IgD-negative memory B cell (primary cell): ENCODE measurements at regions not wholly inside any gene's neighbourhood (a gene's known extent, or its start where the extent isn't known, plus 50 kb on each side); places are given as distances from the start of the nearest gene placed in this dataset.
"Not testable (repeated sequence)": the region's sequence is repeated elsewhere in the genome, so short reads cannot be mapped to it uniquely, and the experiment has no call there.

Experiments
- H3K27ac Mint-ChIP-seq, 3 donors: one replicate each; pipeline ENCODE4 v1.8.0; 2020 to 2022; ENCODE audit warnings: mild to moderate bottlenecking in 3 of 3, mixed read lengths in 3 of 3, moderate library complexity in 1 of 3
- H3K27me3 Mint-ChIP-seq: one replicate; pipeline ENCODE4 v1.8.0; 2021; ENCODE audit warnings: mixed read lengths
- H3K36me3 Mint-ChIP-seq: one replicate; pipeline ENCODE4 v1.8.0; 2020; ENCODE audit warnings: mild to moderate bottlenecking, mixed read lengths
- H3K4me1 Mint-ChIP-seq, 3 donors: one replicate each; pipeline ENCODE4 v1.8.0; 2020 to 2022; ENCODE audit warnings: mixed read lengths in 3 of 3, mild to moderate bottlenecking in 1 of 3
- H3K4me3 Mint-ChIP-seq, 4 donors: one replicate each; pipeline ENCODE4 v1.8.0; 2020 to 2022; ENCODE audit warnings: mild to moderate bottlenecking in 4 of 4, mixed read lengths in 4 of 4, moderate library complexity in 3 of 4
- H3K9me3 Mint-ChIP-seq, 3 donors: one replicate each; pipeline ENCODE4 v1.8.0; 2020 to 2021; ENCODE audit warnings: mixed read lengths in 3 of 3, mild to moderate bottlenecking in 1 of 3

DNA sequence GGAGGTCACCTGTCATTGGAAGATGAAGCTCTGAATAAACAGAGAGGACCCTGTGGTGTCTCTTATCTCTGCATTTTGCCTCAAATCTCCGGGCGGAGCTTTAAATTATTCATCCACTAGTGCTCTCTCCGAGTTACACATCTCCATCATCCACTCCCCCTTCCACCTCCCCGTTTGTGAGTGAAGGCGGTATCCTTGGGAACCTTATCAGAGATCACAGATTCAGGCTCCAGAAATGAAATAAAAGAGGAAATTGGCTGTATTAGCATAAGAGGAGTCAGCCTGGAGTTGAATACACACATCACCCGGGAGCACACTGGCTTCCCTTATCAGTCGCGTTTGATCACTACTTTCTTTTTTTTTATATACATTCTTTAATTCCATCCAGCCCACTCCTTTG is 1184.8 kb downstream of the GATA3 start:
- Mint-ChIP-seq H3K9me3 (no peaks in the 10 kb centered on the region), H3K4me1 (no peaks in the 10 kb centered on the region), H3K27ac (no peak overlapping the region), H3K4me3 (no peak overlapping the region), H3K27me3 (peaks cover 9% of the 10 kb centered on the region), H3K36me3 (no peaks in the 10 kb centered on the region)

DNA sequence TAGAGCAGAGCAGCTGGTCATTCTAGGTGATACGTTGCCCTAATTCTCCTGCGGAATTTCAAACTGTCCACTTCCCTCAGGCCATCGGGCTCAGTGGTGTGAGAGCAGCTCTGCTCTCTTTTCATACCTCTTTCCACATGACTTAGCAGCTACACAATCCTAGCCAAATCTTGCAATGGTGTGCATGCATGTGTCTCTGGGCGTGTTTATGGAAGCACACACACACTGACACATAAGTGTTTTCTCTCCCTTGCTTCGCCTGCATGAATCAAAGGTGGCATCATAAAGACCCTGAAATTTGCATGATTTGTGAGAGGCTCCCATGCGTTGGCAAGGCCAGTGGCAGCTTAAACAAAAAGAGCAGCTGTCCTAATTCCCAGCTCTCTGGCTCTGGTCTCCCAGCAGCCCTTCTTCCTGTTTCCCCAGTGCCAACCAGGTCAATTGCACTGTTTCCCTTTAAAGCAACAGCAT is 1189.5 kb downstream of the GATA3 start:
- no peaks in the 10 kb centered on the region for H3K36me3 Mint-ChIP-seq
- peaks cover 6% of the 10 kb centered on the region for H3K27me3 Mint-ChIP-seq
- no peak overlapping the region for H3K4me3 Mint-ChIP-seq

DNA sequence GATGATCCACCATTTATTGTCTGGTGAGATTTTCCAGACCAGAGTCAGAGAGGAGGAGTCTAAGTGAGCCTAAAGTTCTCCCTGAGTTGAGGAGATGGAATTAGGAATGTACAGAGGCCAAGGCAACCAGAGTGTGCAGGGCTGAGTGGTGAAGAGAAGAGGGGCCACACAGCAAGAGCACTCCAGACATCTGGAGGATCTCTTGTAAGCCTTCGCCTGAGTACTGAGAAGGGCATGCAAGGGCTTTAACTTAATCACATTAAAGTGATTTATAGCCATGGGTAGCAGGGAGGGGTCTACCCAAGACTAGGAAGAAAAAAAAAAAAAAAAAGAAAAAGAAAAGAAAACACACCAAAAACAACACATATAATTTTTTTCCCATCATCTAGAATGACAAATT is 1190.4 kb downstream of the GATA3 start:
- no peak overlapping the region for H3K4me3 Mint-ChIP-seq
- H3K9me3 Mint-ChIP-seq = peaks cover 0 to 2% (median 0%) of the 10 kb centered on the region in 3 donors
- peaks cover 6% of the 10 kb centered on the region for H3K27me3 Mint-ChIP-seq
- no peak overlapping the region for H3K27ac Mint-ChIP-seq
- no peaks in the 10 kb centered on the region for H3K4me1 Mint-ChIP-seq
- H3K36me3 Mint-ChIP-seq = no peaks in the 10 kb centered on the region

More for the DNA sequence above, 1189.5 kb downstream of the GATA3 start:
- no peaks in the 10 kb centered on the region for H3K4me1 Mint-ChIP-seq
- H3K27ac Mint-ChIP-seq = no peak overlapping the region
- H3K9me3 Mint-ChIP-seq = peaks cover 0 to 2% (median 0%) of the 10 kb centered on the region in 3 donors

DNA sequence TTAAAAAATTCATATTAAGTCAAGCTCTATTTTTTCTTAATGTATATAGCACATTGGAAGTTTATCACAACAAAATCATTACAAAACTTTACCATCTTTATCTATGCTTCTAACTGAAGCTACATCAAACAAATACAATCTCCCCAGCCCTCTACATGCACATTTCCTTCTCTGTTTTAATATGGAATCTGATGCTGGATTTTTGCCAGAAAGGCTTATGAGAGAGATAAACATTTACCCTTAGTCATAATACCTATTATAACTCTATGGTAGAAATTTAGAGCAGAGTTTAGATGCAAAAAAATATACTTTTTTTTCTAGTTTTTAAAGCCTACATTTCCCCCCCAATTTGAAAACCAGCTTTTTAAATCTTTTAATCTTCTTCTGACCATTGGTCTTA is 1198.6 kb downstream of the GATA3 start:
- Mint-ChIP-seq H3K27me3 (no peaks in the 10 kb centered on the region), H3K4me1 (no peaks in the 10 kb centered on the region), H3K27ac (no peak overlapping the region), H3K36me3 (no peaks in the 10 kb centered on the region), H3K9me3 (peaks cover 0 to 4% (median 0%) of the 10 kb centered on the region in 3 donors), H3K4me3 (no peak overlapping the region)

DNA sequence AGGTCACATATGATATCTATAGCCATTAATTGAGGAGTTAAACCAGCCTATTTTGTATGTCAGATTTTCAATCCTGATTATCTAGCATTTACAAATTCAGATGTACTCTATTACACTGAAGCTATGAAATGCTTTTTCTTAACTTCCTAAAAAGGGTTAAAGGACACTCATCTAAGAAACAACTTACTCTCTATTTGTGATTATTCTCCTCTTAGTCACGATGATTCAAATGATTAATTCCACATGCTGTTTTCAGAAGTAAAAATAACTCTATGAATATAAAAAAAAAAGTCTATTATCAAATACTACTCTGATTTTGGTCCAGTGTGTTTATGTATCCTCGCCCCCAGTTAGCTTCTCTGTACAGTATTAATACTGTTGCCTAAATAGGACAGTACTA is 1199.9 kb downstream of the GATA3 start:
- H3K9me3 Mint-ChIP-seq = peaks cover 0 to 4% (median 0%) of the 10 kb centered on the region in 3 donors
- no peaks in the 10 kb centered on the region for H3K27me3 Mint-ChIP-seq
- H3K4me3 Mint-ChIP-seq = no peak overlapping the region
- no peaks in the 10 kb centered on the region for H3K36me3 Mint-ChIP-seq
- H3K27ac Mint-ChIP-seq = no peak overlapping the region
- no peaks in the 10 kb centered on the region for H3K4me1 Mint-ChIP-seq

DNA sequence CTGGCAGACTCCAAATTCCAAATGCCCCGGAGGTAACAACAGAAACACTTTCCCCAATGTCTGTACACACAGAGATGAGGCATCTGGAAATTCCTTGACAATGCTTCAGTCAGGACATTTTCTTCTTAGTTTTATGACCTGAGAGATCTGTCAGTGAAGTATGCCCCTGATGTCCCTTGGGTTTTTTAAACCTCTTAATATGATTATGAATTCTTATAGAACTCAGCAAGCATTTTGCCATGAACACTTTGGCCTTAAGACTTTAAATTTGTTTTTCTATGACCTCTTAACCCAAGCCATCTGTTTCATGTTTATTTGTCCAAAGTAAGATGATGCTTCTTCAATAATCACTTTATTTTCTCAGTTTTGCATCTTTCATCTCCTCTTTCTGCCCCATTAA is 1206.2 kb downstream of the GATA3 start:
- Mint-ChIP-seq H3K4me1 (no peaks in the 10 kb centered on the region), H3K36me3 (no peaks in the 10 kb centered on the region), H3K4me3 (no peak overlapping the region), H3K9me3 (no peaks in the 10 kb centered on the region), H3K27ac (no peak overlapping the region), H3K27me3 (no peaks in the 10 kb centered on the region)

DNA sequence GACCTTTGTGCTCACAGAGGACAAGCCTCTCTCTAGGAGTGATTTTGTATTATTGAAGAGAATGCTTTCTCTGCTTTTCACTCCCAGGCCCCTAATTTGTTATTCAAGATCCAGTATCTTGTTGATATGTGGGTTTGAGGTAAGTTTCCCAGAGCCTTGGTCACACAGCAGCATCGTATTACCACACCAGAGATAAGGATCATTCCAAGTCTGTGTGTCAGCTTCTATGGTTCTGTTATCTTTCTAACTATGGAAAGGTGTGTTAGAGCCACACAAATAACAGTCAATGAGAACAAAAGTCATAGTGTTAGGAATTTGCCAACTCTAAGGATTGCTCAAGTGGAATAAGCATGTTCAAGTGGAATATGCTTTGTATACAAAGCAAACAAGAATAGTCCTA is 1208.3 kb downstream of the GATA3 start:
- H3K9me3 Mint-ChIP-seq = no peaks in the 10 kb centered on the region
- no peak overlapping the region for H3K27ac Mint-ChIP-seq
- H3K4me3 Mint-ChIP-seq = no peak overlapping the region
- H3K36me3 Mint-ChIP-seq = no peaks in the 10 kb centered on the region
- no peaks in the 10 kb centered on the region for H3K27me3 Mint-ChIP-seq
- H3K4me1 Mint-ChIP-seq = no peaks in the 10 kb centered on the region

DNA sequence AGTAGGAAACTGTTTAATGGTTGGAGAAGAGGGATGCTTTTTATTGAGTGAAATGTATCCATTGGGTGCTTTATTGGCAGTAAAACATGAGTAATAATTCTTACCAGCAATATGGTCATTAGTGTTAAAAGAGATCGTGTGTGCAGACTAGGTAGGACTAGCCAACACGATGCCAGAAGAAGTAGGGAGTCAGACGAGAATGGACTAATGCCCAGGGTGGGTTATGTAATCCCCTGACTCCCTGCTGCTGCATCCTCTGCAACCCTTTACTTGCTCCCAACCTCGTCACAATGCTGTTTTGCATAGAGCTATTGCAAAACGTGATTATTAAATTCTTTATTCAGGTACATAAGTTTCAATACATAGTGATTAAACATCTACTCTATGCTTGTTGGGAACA is 1213.7 kb downstream of the GATA3 start:
- no peaks in the 10 kb centered on the region for H3K27me3 Mint-ChIP-seq

DNA sequence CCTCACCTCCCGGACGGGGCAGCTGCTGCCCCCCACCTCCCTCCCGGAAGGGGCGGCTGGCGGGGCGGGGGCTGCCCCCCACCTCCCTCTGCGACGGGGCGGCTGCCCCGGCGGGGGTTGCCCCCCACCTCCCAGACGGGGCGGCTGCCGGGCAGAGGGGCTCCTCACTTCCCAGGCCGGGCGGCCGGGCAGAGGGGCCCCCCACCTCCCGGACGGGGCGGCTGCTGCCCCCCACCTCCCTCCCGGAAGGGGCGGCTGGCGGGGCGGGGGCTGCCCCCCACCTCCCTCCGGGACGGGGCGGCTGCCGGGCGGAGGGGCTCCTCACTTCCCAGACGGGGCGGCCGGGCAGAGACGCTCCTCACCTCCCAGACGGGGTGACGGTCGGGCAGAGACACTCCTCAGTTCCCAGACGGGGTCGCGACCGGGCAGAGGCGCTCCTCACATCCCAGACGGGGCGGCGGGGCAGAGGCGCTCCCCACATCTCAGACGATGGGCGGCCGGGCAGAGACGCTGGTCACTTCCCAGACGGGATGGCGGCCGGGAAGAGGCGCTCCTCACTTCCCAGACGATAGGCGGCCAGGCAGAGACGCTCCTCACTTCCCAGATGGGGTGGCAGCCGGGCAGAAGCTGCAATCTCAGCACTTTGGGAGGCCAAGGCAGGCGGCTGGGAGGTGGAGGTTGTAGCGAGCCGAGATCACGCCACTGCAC is 1218.8 kb downstream of the GATA3 start:
- H3K4me1 Mint-ChIP-seq, H3K36me3 Mint-ChIP-seq, H3K9me3 Mint-ChIP-seq, H3K27me3 Mint-ChIP-seq, H3K27ac Mint-ChIP-seq, H3K4me3 Mint-ChIP-seq: not testable (repeated sequence)

More for the DNA sequence above, 1213.7 kb downstream of the GATA3 start:
- H3K4me3 Mint-ChIP-seq = no peak overlapping the region
- no peaks in the 10 kb centered on the region for H3K9me3 Mint-ChIP-seq
- H3K36me3 Mint-ChIP-seq = no peaks in the 10 kb centered on the region
- H3K27ac Mint-ChIP-seq = no peak overlapping the region
- H3K4me1 Mint-ChIP-seq = no peaks in the 10 kb centered on the region

DNA sequence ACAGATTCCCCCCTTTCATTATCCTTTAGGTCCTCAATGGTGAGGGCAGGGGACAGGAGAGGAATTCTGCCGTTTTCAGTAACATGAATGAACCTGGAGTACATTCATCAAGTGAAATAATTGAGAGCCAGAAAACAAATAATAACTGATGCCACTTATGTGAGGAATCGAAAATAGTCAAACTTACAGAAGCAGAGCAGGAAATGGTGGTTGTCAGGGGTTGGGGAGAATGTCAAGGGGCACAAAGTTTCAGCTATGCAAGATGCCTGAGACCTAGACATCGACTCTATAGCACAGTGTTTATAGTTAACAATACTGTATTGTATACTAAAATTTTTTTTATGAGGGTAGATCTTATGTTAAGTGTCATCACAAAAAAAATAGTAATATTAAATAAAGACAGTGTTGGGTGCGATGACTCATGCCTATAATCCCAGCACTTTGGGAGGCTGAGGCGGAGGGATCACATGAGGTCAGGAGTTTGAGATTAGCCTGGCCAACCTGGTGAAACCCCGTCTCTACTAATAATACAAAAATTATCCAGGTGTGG is 1219.8 kb downstream of the GATA3 start:
- Mint-ChIP-seq H3K4me3 (no peak overlapping the region), H3K9me3 (no peaks in the 10 kb centered on the region), H3K36me3 (no peaks in the 10 kb centered on the region), H3K27ac (no peak overlapping the region), H3K27me3 (no peaks in the 10 kb centered on the region), H3K4me1 (no peaks in the 10 kb centered on the region)

DNA sequence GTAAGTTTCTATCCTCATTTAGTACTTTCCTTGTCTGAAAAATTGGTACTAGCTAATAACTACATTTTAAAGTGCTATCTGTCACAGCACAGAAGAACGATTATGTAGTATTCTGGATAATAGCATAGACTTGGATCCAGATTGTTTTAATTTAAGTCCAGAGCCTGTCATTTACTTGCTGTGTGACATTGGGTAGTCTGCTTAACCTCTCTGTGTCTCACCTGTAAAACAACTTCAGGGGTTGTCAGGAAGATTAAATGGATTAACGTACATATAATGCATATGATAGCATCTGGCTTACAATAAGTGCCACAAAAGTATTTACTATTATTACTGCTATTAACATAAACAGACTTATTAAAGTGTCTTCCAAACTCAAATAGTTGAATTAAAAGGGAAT is 1221.4 kb downstream of the GATA3 start:
- no peak overlapping the region for H3K27ac Mint-ChIP-seq
- no peaks in the 10 kb centered on the region for H3K36me3 Mint-ChIP-seq
- H3K27me3 Mint-ChIP-seq = no peaks in the 10 kb centered on the region
- no peaks in the 10 kb centered on the region for H3K9me3 Mint-ChIP-seq
- H3K4me3 Mint-ChIP-seq = no peak overlapping the region
- peaks cover 0 to 1% (median 0%) of the 10 kb centered on the region in 3 donors for H3K4me1 Mint-ChIP-seq

DNA sequence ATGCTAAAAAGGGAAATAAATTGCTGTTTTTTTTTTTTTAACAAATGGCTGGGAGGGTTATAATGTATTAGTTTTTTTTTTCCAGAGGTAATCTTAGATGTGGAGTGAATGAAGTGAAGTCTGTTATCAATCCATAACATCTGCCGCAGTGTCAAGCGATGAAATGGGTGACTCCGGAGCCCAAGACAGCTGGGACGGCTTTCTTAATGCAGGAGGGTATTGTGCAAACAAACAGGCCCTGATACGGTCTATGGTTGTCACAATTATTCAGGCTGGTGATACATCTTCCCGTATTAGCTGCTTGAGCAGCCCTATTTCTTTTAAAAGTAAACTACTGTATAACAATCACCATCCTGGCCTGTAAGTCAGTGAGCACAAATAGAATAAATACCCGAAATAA is 1231.2 kb downstream of the GATA3 start:
- Mint-ChIP-seq H3K4me1 (peaks cover 0 to 3% (median 0%) of the 10 kb centered on the region in 3 donors), H3K27ac (no peak overlapping the region), H3K4me3 (no peak overlapping the region), H3K36me3 (no peaks in the 10 kb centered on the region), H3K9me3 (no peaks in the 10 kb centered on the region), H3K27me3 (peaks cover 1% of the 10 kb centered on the region)

DNA sequence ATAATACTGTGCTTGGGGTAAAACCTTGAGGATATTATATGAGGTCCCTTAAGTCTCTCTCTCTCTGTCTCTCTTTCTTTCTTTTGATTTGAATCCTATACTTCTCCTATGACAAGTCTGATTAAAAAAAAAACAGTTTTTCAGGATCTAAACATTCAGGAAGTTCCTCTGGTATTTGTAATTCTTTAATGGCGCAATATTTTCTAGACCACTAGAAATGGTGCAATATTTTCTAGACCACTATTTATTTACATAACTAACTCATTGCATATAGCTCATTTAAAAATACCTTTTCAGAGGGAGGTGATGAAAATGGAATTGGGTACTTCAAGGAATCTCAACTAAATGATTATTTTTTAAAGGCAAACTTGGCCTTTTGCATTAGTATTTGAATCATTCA is 1235.3 kb downstream of the GATA3 start:
- H3K27ac Mint-ChIP-seq = no peak overlapping the region
- no peaks in the 10 kb centered on the region for H3K36me3 Mint-ChIP-seq
- H3K4me3 Mint-ChIP-seq = no peak overlapping the region
- no peaks in the 10 kb centered on the region for H3K9me3 Mint-ChIP-seq
- peaks cover 0 to 5% (median 1%) of the 10 kb centered on the region in 3 donors for H3K4me1 Mint-ChIP-seq
- H3K27me3 Mint-ChIP-seq = peaks cover 1% of the 10 kb centered on the region

DNA sequence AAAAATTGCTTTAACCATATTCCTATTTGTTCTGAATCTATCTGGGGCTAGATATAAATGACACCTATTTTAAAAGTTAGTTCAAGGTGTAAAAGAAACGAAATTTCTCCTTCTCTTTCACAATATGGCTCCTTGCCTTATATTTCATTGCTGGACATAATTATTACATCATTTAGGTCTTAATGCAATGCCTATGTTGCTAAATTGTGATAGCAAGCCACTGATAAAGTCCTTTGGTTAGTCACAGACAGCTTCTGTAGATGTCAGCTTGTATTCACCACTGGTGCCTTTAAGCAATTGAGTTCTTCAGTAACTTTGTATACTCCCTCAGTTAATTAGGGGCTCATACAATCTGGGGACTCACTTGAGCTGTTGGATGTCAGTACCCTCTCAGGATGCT is 1236.6 kb downstream of the GATA3 start:
- H3K9me3 Mint-ChIP-seq = no peaks in the 10 kb centered on the region
- peaks cover 1% of the 10 kb centered on the region for H3K27me3 Mint-ChIP-seq
- H3K4me1 Mint-ChIP-seq = peaks cover 0 to 9% (median 1%) of the 10 kb centered on the region in 3 donors
- H3K36me3 Mint-ChIP-seq = no peaks in the 10 kb centered on the region
- no peak overlapping the region for H3K4me3 Mint-ChIP-seq
- H3K27ac Mint-ChIP-seq = no peak overlapping the region

DNA sequence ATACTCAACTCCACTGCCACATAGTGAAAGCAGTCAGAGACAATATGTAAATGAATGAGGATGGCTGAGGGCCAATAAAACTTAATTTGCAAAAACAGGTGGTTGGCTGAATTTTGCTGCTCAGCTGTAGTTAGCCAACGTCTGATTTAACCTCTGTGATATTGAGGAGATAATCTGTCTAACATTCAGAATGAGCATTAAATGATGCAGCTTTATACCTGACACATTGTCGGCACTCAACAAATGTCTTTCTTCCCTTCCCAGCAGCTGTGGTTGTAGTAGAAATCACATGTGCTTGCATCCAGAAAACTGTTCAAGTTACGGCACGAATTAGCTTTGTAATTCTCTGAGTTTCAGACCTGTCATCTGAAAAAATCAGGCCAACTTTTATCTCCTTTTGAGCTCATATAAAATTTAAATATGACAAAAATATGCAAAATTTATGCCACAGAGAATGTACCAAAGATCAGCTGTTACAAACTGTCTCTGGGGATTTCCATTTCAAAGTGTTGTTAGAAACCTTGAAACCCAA is 1239.7 kb downstream of the GATA3 start:
- H3K9me3 Mint-ChIP-seq = no peaks in the 10 kb centered on the region
- no peaks in the 10 kb centered on the region for H3K36me3 Mint-ChIP-seq
- H3K27me3 Mint-ChIP-seq = no peaks in the 10 kb centered on the region
- no peak overlapping the region for H3K27ac Mint-ChIP-seq
- H3K4me3 Mint-ChIP-seq = no peak overlapping the region
- peaks cover 0 to 9% (median 1%) of the 10 kb centered on the region in 3 donors for H3K4me1 Mint-ChIP-seq

DNA sequence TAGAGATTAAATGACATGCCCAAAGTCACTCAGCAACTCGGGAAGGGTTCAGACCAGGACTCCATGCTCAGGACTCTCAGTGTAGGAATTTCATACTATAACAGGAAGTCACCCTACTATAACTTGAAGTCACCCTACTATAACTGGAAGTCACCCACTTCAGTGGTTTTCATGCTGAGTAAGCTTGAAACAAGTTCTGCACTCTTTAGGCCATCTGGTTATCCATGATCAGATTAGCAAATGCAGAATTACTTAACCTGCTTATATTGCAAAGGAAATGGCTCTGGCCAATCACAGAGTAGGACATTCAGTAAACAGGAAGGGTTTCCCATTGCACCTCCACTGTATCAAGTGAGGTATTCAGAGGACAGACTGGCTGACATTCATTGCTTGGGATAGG is 1240.4 kb downstream of the GATA3 start:
- no peaks in the 10 kb centered on the region for H3K27me3 Mint-ChIP-seq
- H3K4me3 Mint-ChIP-seq = no peak overlapping the region
- H3K9me3 Mint-ChIP-seq = no peaks in the 10 kb centered on the region
- peaks cover 0 to 9% (median 1%) of the 10 kb centered on the region in 3 donors for H3K4me1 Mint-ChIP-seq
- H3K27ac Mint-ChIP-seq = no peak overlapping the region
- H3K36me3 Mint-ChIP-seq = no peaks in the 10 kb centered on the region
